K562 (cell line): ENCODE measurements at regions not wholly inside any gene's neighbourhood (a gene's known extent, or its start where the extent isn't known, plus 50 kb on each side); places are given as distances from the start of the nearest gene placed in this dataset.

Experiments used
- ATAC-seq: fragments of 200-7000 bp; cut with Tn5 transposase; 3 replicates; pipeline ENCODE4 v1.9.1; 2020; ENCODE audit warnings: moderate library complexity
- BruUV-seq: library from RNA; stranded (reverse); fragments of 400-500 nt; replicated peaks from 2 replicates; lab custom pipeline; 2021; lab: Mats Ljungman, UMichigan
- CTCF ChIA-PET: fragments of 300-600 bp; formaldehyde crosslinking; extraction: SDS; loops from one replicate; lab custom pipeline; 2021; ENCODE audit warnings: low intra/inter-chr PET ratio; lab: Yijun Ruan, JAX
- POLR2A ChIA-PET: fragments of 300-600, 350-650 bp; sonication (Branson Sonifier 250); formaldehyde crosslinking; extraction: SDS; loops from one replicate; lab custom pipeline; 2021; ENCODE audit warnings: antibody characterized with exemption, inconsistent platforms; lab: Yijun Ruan, JAX
- DNase-seq, 4 experiments: peaks; one replicate each; pipeline versions ENCODE4 v3.0.0 to v3.0.0-alpha.2; 2011 to 2018; ENCODE audit warnings: low spot score in 3 of 4, mixed read lengths in 3 of 4; ENCODE audit errors: extremely low read depth in 1 of 4
- FAIRE-seq: peaks from 2 replicates; lab custom pipeline; 2011; peaks lifted over from hg19 to GRCh38; lab: Jason Lieb, UNC
- H2AFZ ChIP-seq: 2 replicates; pipeline ENCODE4 v1.6.0; 2011; ENCODE audit warnings: low read depth, low read length, control low read depth, inconsistent platforms
- H3K27ac ChIP-seq: fragments of 200-600 bp; 3 replicates; pipeline ENCODE4 v1.8.0; 2011; ENCODE audit warnings: low read depth, mild to moderate bottlenecking, control low read depth, inconsistent platforms, low read length, moderate library complexity, mixed read lengths; ENCODE audit errors: extremely low read depth
- H3K27me3 ChIP-seq, 2 experiments: fragments of 300-600 bp in 1 of 2; 2 replicates in 1 of 2; 3 replicates in 1 of 2; pipeline versions ENCODE4 v1.6.0 to v1.8.0; 2011; ENCODE audit warnings: inconsistent platforms in 2 of 2, low read length in 2 of 2, mild to moderate bottlenecking in 1 of 2, mixed read lengths in 1 of 2, moderate library complexity in 1 of 2; ENCODE audit not compliant: control insufficient read depth in 2 of 2, insufficient read depth in 2 of 2
- H3K36me3 ChIP-seq: fragments of 300-600 bp; 3 replicates; pipeline ENCODE4 v1.8.0; 2011; ENCODE audit warnings: mild to moderate bottlenecking, low read length, inconsistent platforms; ENCODE audit not compliant: control insufficient read depth, insufficient read depth
- H3K4me1 ChIP-seq, 2 experiments: fragments of 200-600 bp in 1 of 2; replicated peaks in 1 of 2; 2 replicates in 1 of 2; 3 replicates in 1 of 2; pipeline versions ENCODE4 v1.5.1 to v1.8.0; 2011; ENCODE audit warnings: inconsistent platforms in 2 of 2, low read length in 2 of 2, mild to moderate bottlenecking in 1 of 2, mixed read lengths in 1 of 2, moderate library complexity in 1 of 2; ENCODE audit not compliant: control insufficient read depth in 2 of 2, insufficient read depth in 2 of 2
- H3K4me2 ChIP-seq: 2 replicates; pipeline ENCODE4 v1.6.1; 2011; ENCODE audit warnings: low read length, control low read depth, inconsistent platforms, mixed read lengths; ENCODE audit not compliant: insufficient read depth
- H3K4me3 ChIP-seq: fragments of 200-600 bp; sonication (generic), shearing (Covaris generic); 2 replicates; pipeline ENCODE4 v1.5.1; 2016; ENCODE audit warnings: control low read depth, inconsistent platforms
- H3K79me2 ChIP-seq: fragments of 200-600 bp; 3 replicates; pipeline ENCODE4 v1.8.0; 2011; ENCODE audit warnings: low read length, inconsistent platforms; ENCODE audit not compliant: control insufficient read depth, insufficient read depth
- H3K9ac ChIP-seq, 2 experiments: 2 replicates each; pipeline versions ENCODE4 v1.6.0 to v1.6.1; 2011; ENCODE audit warnings: low read depth in 2 of 2, low read length in 2 of 2, control low read depth in 1 of 2, inconsistent platforms in 1 of 2, mild to moderate bottlenecking in 1 of 2, mixed read lengths in 1 of 2; ENCODE audit not compliant: insufficient read depth in 1 of 2
- H3K9me1 ChIP-seq: one replicate; pipeline ENCODE4 v1.6.0; 2011; ENCODE audit warnings: inconsistent platforms, mild to moderate bottlenecking, low read length, moderate library complexity; ENCODE audit not compliant: control insufficient read depth, insufficient read depth
- H3K9me3 ChIP-seq: replicated peaks from 2 replicates; pipeline ENCODE4 v1.5.1; 2011; ENCODE audit warnings: low read depth, low read length, inconsistent platforms; ENCODE audit not compliant: control insufficient read depth, insufficient read depth
- H4K20me1 ChIP-seq: replicated peaks from 2 replicates; pipeline ENCODE4 v1.6.1; 2011; ENCODE audit warnings: low read length, inconsistent platforms, mixed read lengths; ENCODE audit not compliant: control insufficient read depth, insufficient read depth
- ARNT ChIP-seq, 2 experiments: fragments of 450-650 bp; IDR thresholded peaks; 2 replicates each; pipeline ENCODE4 v1.6.1; 2016; ENCODE audit warnings: mild to moderate bottlenecking in 1 of 2
- CCAR2 ChIP-seq: fragments of 200-400 bp; formaldehyde crosslinking; IDR thresholded peaks from 2 replicates; pipeline ENCODE4 v1.6.1; 2017; ENCODE audit warnings: mild to moderate bottlenecking, low read depth, low read length
- E2F3 ChIP-seq: fragments of 250-450 bp; sonication (Bioruptor Pico); IDR thresholded peaks from 2 replicates; pipeline ENCODE4 v1.4.0; 2020; ENCODE audit warnings: mild to moderate bottlenecking
- GTF2B ChIP-seq: IDR thresholded peaks from 2 replicates; pipeline ENCODE4 v1.6.1; 2011; ENCODE audit not compliant: insufficient read length; ENCODE audit errors: extremely low read depth
- NCOA4 ChIP-seq: fragments of 450-650 bp; IDR thresholded peaks from 2 replicates; pipeline ENCODE4 v1.6.1; 2018; ENCODE audit warnings: mild to moderate bottlenecking; ENCODE audit not compliant: partially characterized antibody
- PCBP2 ChIP-seq: fragments of 200-400 bp; formaldehyde crosslinking; IDR thresholded peaks from 2 replicates; pipeline ENCODE4 v1.6.1; 2018; ENCODE audit warnings: low read length, low read depth, mild to moderate bottlenecking, moderate library complexity; ENCODE audit not compliant: poor library complexity, severe bottlenecking
- RBM25 ChIP-seq: fragments of 200-400 bp; formaldehyde crosslinking; IDR thresholded peaks from 2 replicates; pipeline ENCODE4 v1.6.1; 2018; ENCODE audit warnings: low read length, low read depth, moderate library complexity; ENCODE audit not compliant: severe bottlenecking
- SREBF1 ChIP-seq: fragments of 150-350 bp; IDR thresholded peaks from 2 replicates; pipeline ENCODE4 v1.6.1; 2014; ENCODE audit warnings: antibody characterized with exemption, low read depth, low read length, borderline replicate concordance
- TAF7 ChIP-seq: fragments of 450-650 bp; IDR thresholded peaks from 2 replicates; pipeline ENCODE4 v1.6.1; 2016; ENCODE audit warnings: missing genetic modification characterization, missing compliant biosample characterization
- XRCC5 ChIP-seq: fragments of 200-400 bp; formaldehyde crosslinking; IDR thresholded peaks from 2 replicates; pipeline ENCODE4 v1.6.1; 2017; ENCODE audit warnings: low read depth, mild to moderate bottlenecking, low read length
- ZBTB11 ChIP-seq, 3 experiments: fragments of 200-800 bp in 1 of 3; fragments of 250-450 bp in 1 of 3; fragments of 450-650 bp in 1 of 3; sonication (Bioruptor Pico) in 1 of 3; sonication (Bioruptor generic) in 1 of 3; formaldehyde crosslinking in 1 of 3; IDR thresholded peaks; 2 replicates each; pipeline versions ENCODE4 v1.6.1 to v1.8.0; 2016 to 2022; ENCODE audit warnings: mild to moderate bottlenecking in 2 of 3, missing genetic modification characterization in 2 of 3, missing compliant biosample characterization in 1 of 3, moderate library complexity in 1 of 3
- ZEB2 ChIP-seq: fragments of 450-650 bp; IDR thresholded peaks from 2 replicates; pipeline ENCODE4 v1.6.1; 2016
- ZFP30 ChIP-seq: fragments of 250-450 bp; sonication (Bioruptor Pico); IDR thresholded peaks from 2 replicates; pipeline ENCODE4 v1.8.0; 2022; ENCODE audit warnings: moderate library complexity, mild to moderate bottlenecking, inconsistent platforms, borderline replicate concordance
- ZNF655 ChIP-seq: fragments of 250-450 bp; sonication (Bioruptor Pico); IDR thresholded peaks from 2 replicates; pipeline ENCODE4 v1.5.0; 2021
- WGBS: fragments of 100-300 bp; shearing (Covaris generic); methylation state at CpG from one replicate; pipeline ENCODE4 v1.1.6; 2016; ENCODE audit warnings: low coverage, mixed read lengths; ENCODE audit not compliant: insufficient coverage; ENCODE audit errors: missing lambda C conversion rate; 5-methylcytosine and 5-hydroxymethylcytosine counted together
- in situ Hi-C: fragments of 300-500 bp; cut with MboI; formaldehyde crosslinking; loops from 4 replicates; pipeline ENCODE4 v1.15.0; 2018; ENCODE audit warnings: inconsistent platforms, mixed read lengths
- intact Hi-C: fragments of 100-400 bp; cut with micrococcal nuclease; formaldehyde crosslinking; loops from 2 replicates; pipeline ENCODE4 v1.14.2; 2022

GRCh38 chr5:91957666-91958065 is 574.5 kb upstream of the ARRDC3 start (continued):
- TF ChIP-seq SREBF1 (no peak), E2F3 (CRISPR knock-in tag) (no peak), ARNT (IDR thresholded peaks at IDR 0.05) (no peak), RBM25 (no peak), GTF2B (no peak), TAF7 (tag) (no peak), ZBTB11 (CRISPR knock-in tag; IDR thresholded peaks at IDR 0.05) (no peak)

GRCh38 chr5:91956738-91957137 is 573.6 kb upstream of the ARRDC3 start:
- BruUV-seq, result no TSS peak
- intact Hi-C loops (no loop called here), in situ Hi-C loops (no loop called here)
- POLR2A ChIA-PET, result no interaction called here
- no peak overlapping the region for H3K4me2 ChIP-seq
- FAIRE-seq (no peak), ATAC-seq (no peak), DNase-seq (no peak)
- H2AFZ ChIP-seq, result no peak overlapping the region
- H3K9me1 ChIP-seq, result no peaks in the 10 kb centered on the region
- H3K27me3 ChIP-seq, result no peaks in the 10 kb centered on the region
- TF ChIP-seq ZEB2 (no peak), ZNF655 (no peak), ZFP30 (no peak), CCAR2 (no peak), PCBP2 (no peak), XRCC5 (no peak), NCOA4 (no peak)
- WGBS, result 0% methylated on average over 1 of the region's 1 CpG
- H3K4me1 ChIP-seq, result no peaks in the 10 kb centered on the region
- no peaks in the 10 kb centered on the region for H3K79me2 ChIP-seq
- H3K27ac ChIP-seq, result no peak overlapping the region
- H3K9me3 ChIP-seq, result no peaks in the 10 kb centered on the region
- CTCF ChIA-PET, result interaction anchor here (0.5 kb wide), 1 partner anchor 28 kb away, joined by 3 read pairs; no protein-coding TSS in a partner anchor
- no peak overlapping the region for H3K4me3 ChIP-seq
- H3K9ac ChIP-seq, result no peak overlapping the region
- no peaks in the 10 kb centered on the region for H3K36me3 ChIP-seq
- no peaks in the 10 kb centered on the region for H4K20me1 ChIP-seq
